Stomach (tissue), 8 donors: ENCODE measurements at regions not wholly inside any gene's neighbourhood (a gene's known extent, or its start where the extent isn't known, plus 50 kb on each side); places are given as distances from the start of the nearest gene placed in this dataset.

Experiments
- DNase-seq, 2 donors: peaks; one replicate each; pipeline versions ENCODE4 v3.0.0 to v3.0.0-alpha.2; 2013 to 2019
- H3K27ac ChIP-seq, 5 donors: fragments of 200-600 bp in 4 of 5; sonication (generic) in 4 of 5; one replicate each; pipeline ENCODE4 v1.5.1; 2013 to 2019; ENCODE audit warnings: mild to moderate bottlenecking in 1 of 5, moderate library complexity in 1 of 5
- H3K27me3 ChIP-seq, 3 donors: fragments of 200-600 bp; sonication (generic); one replicate each; pipeline ENCODE4 v1.5.1; 2017 to 2019; ENCODE audit warnings: mixed run types in 1 of 3
- H3K36me3 ChIP-seq, 4 donors: fragments of 200-600 bp; sonication (generic); 1 replicate in 3 of 4; 2 replicates in 1 of 4; pipeline ENCODE4 v1.5.1; 2016 to 2019
- H3K4me1 ChIP-seq, 4 donors: fragments of 200-600 bp; sonication (generic); one replicate each; pipeline ENCODE4 v1.5.1; 2016 to 2019
- H3K4me3 ChIP-seq, 4 donors: fragments of 200-600 bp; sonication (generic) in 3 of 4; one replicate each; pipeline ENCODE4 v1.5.1; 2016 to 2019; ENCODE audit warnings: mild to moderate bottlenecking in 1 of 4
- H3K9me3 ChIP-seq, 4 donors: fragments of 200-600 bp; sonication (generic); one replicate each; pipeline ENCODE4 v1.5.1; 2016 to 2019
- EP300 ChIP-seq: sonication (generic); formaldehyde crosslinking; IDR thresholded peaks from one replicate; pipeline ENCODE4 v1.6.1; 2017; ENCODE audit warnings: antibody characterized with exemption
- POLR2A ChIP-seq, 4 donors: fragments of 450-650 bp; IDR thresholded peaks; one replicate each; pipeline ENCODE4 v1.6.1; 2016; ENCODE audit warnings: antibody characterized with exemption in 4 of 4, control low read depth in 2 of 4, mild to moderate bottlenecking in 1 of 4, moderate library complexity in 1 of 4
- POLR2AphosphoS5 ChIP-seq, 3 donors: sonication (generic); formaldehyde crosslinking; IDR thresholded peaks; one replicate each; pipeline ENCODE4 v1.6.1; 2016; ENCODE audit warnings: antibody characterized with exemption in 3 of 3
- WGBS, 5 donors: extraction: QIAGEN DNeasy Blood & Tissue Kit in 3 of 5; methylation state at CpG; one replicate each; pipeline versions ENCODE4 v1.1.5 to v1.1.7; 2013 to 2018; 5-methylcytosine and 5-hydroxymethylcytosine counted together
- intact Hi-C: fragments of 100-400 bp; cut with DNase I; formaldehyde crosslinking; loops from one replicate; pipeline ENCODE4 v1.15.1; 2023; ENCODE audit warnings: low total_unique reads
- TF ChIP-seq, protein P1 (sequence below), 7 experiments: fragments of 450-650 bp in 4 of 7; fragments of 200-600 bp in 3 of 7; sonication (generic) in 3 of 7; IDR thresholded peaks; one replicate each; pipeline ENCODE4 v1.5.1; 2016 to 2019; ENCODE audit warnings: antibody characterized with exemption in 7 of 7, control low read depth in 2 of 7, mild to moderate bottlenecking in 1 of 7
- donor health status: healthy with polysubstance abuse.
- donor health status: Bipolar disorder and iron deficiency.
- donor health status: healthy.

DNA sequence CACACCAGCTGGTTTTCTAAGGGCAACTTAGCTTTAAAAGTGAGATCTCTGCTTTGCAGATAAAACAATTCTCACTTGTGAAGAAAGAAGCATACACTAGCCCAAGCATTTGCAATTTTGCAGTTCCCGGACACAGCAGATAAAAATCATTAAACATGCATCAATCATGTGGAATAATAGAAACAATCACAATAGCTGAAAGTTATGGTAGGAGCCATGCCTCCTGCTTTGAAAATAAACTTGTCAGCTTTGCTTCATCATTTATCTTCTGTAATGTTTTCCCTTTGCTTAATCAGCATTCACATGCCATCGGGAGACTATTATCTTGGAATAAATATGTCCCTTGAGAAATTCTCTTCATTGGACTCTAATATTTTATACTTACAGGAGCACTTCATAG is 60.3 kb upstream of the DAB2 start:
- no peak overlapping the region for H3K4me3 ChIP-seq
- H3K27me3 ChIP-seq = no peaks in the 10 kb centered on the region
- intact Hi-C loops = no loop called here
- no peaks in the 10 kb centered on the region for H3K36me3 ChIP-seq
- no peak for DNase-seq
- no peaks in the 10 kb centered on the region for H3K4me1 ChIP-seq
- 20 to 42% (median 37%) methylated on average over 2 of the region's 2 CpGs for WGBS, 5 donors
- no peak overlapping the region for H3K27ac ChIP-seq
- H3K9me3 ChIP-seq = peaks cover 0 to 7% (median 4%) of the 10 kb centered on the region in 4 donors
- TF ChIP-seq POLR2AphosphoS5 (IDR thresholded peaks at IDR 0.05) (no peak), POLR2A (IDR thresholded peaks at IDR 0.05) (no peak), EP300 (no peak)

DNA sequence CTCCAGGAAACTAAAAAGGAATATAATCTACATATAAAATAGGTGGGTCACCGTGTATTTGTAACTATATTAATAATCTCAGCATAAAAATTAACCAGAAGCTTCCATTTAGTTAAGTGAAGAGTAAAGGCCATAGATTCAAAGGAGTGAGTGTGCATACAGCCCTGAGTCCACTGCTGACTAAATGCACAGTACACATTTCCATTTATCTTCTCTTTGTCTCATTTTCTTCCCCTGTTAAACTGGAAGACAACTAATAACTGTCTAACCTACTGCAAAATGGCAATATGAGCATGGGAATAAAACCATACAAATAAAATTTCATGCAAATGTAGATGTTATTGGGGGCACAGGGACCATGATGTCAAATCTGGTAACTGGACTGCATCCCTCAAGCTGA is 59.9 kb upstream of the DAB2 start:
- DNase-seq = no peak
- WGBS, 5 donors = 44 to 69% (median 49%) methylated on average over 1 of the region's 1 CpG
- Histone ChIP-seq H3K9me3 (peaks cover 0 to 4% (median 0%) of the 10 kb centered on the region in 4 donors), H3K4me3 (no peak overlapping the region), H3K36me3 (no peaks in the 10 kb centered on the region), H3K27me3 (no peaks in the 10 kb centered on the region), H3K27ac (no peak overlapping the region), H3K4me1 (no peaks in the 10 kb centered on the region)
- intact Hi-C loops = no loop called here
- TF ChIP-seq, protein P1, sequence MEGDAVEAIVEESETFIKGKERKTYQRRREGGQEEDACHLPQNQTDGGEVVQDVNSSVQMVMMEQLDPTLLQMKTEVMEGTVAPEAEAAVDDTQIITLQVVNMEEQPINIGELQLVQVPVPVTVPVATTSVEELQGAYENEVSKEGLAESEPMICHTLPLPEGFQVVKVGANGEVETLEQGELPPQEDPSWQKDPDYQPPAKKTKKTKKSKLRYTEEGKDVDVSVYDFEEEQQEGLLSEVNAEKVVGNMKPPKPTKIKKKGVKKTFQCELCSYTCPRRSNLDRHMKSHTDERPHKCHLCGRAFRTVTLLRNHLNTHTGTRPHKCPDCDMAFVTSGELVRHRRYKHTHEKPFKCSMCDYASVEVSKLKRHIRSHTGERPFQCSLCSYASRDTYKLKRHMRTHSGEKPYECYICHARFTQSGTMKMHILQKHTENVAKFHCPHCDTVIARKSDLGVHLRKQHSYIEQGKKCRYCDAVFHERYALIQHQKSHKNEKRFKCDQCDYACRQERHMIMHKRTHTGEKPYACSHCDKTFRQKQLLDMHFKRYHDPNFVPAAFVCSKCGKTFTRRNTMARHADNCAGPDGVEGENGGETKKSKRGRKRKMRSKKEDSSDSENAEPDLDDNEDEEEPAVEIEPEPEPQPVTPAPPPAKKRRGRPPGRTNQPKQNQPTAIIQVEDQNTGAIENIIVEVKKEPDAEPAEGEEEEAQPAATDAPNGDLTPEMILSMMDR (IDR thresholded peaks at IDR 0.05) = no peak
- TF ChIP-seq POLR2A (IDR thresholded peaks at IDR 0.05) (no peak), EP300 (no peak), POLR2AphosphoS5 (IDR thresholded peaks at IDR 0.05) (no peak)

DNA sequence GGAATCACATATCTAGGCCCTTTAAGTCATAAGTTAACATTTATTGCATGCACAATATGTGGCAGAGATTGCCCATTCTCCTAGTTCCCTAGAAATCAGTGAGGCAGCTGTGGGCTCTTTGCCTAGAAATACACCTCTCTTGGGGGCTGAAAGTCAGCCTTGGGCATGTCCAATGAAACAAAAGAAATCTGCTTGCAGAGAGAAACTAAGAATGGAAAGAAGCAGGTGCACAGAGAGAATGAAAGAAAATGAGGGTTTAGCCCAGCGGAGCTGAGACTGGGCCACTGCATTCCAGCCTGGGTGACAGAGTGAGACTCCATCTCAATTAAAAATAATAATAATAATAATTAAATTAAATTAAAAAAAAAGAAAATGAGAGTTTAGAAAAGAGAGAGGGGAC is 57.3 kb upstream of the DAB2 start:
- no peak for DNase-seq
- 87 to 97% (median 90%) methylated on average over 1 of the region's 1 CpG for WGBS, 5 donors
- H3K4me3 ChIP-seq = no peak overlapping the region

DNA sequence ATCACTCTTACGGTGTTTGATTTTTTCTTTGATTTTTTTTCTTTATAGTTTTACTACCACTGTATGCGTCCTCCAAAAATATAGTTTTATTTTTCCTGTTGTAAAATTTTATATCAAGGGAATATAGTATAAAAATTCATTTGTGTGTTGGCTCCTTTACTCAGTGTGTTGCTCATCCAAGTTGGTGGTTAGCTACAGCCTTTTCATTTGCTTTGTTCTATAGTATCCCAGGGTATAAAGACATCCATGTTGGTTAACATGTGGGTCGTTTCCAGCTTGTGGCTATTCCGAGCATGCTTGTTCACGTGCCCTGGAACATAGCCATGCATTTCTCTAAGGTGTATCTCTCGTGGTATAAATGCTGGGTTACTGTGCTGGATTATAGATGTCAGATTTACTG is 54.8 kb upstream of the DAB2 start:
- Histone ChIP-seq H3K4me1 (no peaks in the 10 kb centered on the region), H3K27me3 (no peaks in the 10 kb centered on the region), H3K27ac (no peak overlapping the region), H3K36me3 (no peaks in the 10 kb centered on the region), H3K4me3 (no peak overlapping the region), H3K9me3 (no peaks in the 10 kb centered on the region)
- no peak for DNase-seq
- intact Hi-C loops = no loop called here
- no peak for TF ChIP-seq POLR2AphosphoS5 (IDR thresholded peaks at IDR 0.05)
- TF ChIP-seq POLR2A (IDR thresholded peaks at IDR 0.05) = no peak
- TF ChIP-seq, protein P1 (IDR thresholded peaks at IDR 0.05) = no peak
- no peak for TF ChIP-seq EP300
- WGBS, 5 donors = 73 to 88% (median 81%) methylated on average over 6 of the region's 6 CpGs

More for the DNA sequence above, 57.3 kb upstream of the DAB2 start:
- Histone ChIP-seq H3K9me3 (no peaks in the 10 kb centered on the region), H3K4me1 (no peaks in the 10 kb centered on the region), H3K27ac (no peak overlapping the region), H3K36me3 (no peaks in the 10 kb centered on the region), H3K27me3 (no peaks in the 10 kb centered on the region)
- no peak for TF ChIP-seq POLR2AphosphoS5 (IDR thresholded peaks at IDR 0.05)
- no peak for TF ChIP-seq POLR2A (IDR thresholded peaks at IDR 0.05)
- TF ChIP-seq, protein P1 (IDR thresholded peaks at IDR 0.05) = no peak
- TF ChIP-seq EP300 = no peak
- intact Hi-C loops = no loop called here

DNA sequence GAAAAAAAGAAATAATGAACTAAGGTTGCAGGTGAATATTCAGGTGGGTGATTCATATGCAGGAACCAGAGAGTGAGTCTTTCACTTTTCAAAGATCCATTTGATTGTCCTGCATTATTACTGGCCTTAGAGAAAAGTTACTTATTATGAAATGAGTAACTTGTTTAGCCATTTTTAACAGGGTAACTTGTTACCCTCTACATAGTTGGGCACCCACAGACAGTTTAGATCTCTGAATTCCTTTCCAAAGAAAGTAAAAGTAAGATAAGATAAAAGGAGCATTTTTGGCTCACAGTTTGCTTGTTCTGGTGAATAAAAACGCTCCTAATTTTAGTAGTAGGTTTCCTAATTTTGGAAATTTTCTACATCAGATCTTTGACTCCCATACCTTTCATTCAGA is 54.1 kb upstream of the DAB2 start:
- H3K27ac ChIP-seq = no peak overlapping the region
- 0% methylated on average over 1 of the region's 1 CpG for WGBS, 5 donors
- H3K36me3 ChIP-seq = no peaks in the 10 kb centered on the region

More for the DNA sequence above, 54.1 kb upstream of the DAB2 start:
- TF ChIP-seq POLR2AphosphoS5 (IDR thresholded peaks at IDR 0.05) (no peak), EP300 (no peak), POLR2A (IDR thresholded peaks at IDR 0.05) (no peak)
- TF ChIP-seq, protein P1 (IDR thresholded peaks at IDR 0.05) = no peak
- no peak for DNase-seq
- no peaks in the 10 kb centered on the region for H3K27me3 ChIP-seq
- H3K4me1 ChIP-seq = no peaks in the 10 kb centered on the region
- intact Hi-C loops = no loop called here
- no peaks in the 10 kb centered on the region for H3K9me3 ChIP-seq
- H3K4me3 ChIP-seq = no peak overlapping the region
